NCI-H510A (cell line): ENCODE measurements at regions not wholly inside any gene's neighbourhood (a gene's known extent, or its start where the extent isn't known, plus 50 kb on each side); places are given as distances from the start of the nearest gene placed in this dataset.

Source experiments
- DNase-seq: peaks from one replicate; lab custom pipeline; 2025; lab: John Stamatoyannopoulos, UW

DNA sequence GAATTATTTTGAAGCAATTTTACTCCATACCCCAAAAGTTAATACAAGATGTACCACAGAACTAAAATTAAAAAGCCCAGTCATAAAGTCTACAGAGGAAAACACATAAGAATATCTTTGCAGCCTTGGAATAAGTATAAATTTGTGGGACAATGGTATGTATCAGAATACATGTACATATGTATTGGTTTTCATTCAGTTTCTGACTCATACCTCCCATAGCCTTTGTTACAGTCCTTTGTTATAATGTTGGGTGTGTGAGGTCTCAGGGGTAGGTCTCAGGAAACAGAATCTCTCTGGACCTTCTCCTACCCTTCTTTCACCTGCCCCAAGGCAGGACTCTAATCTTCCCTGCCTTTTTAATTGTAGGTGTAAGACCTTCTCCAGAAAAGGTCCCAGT is 1370.7 kb upstream of the CDH2 start:
- DNase-seq, result no peak

GRCh38 chr18:29540548-29540947 is 1363.6 kb upstream of the CDH2 start:
- no peak for DNase-seq

DNA sequence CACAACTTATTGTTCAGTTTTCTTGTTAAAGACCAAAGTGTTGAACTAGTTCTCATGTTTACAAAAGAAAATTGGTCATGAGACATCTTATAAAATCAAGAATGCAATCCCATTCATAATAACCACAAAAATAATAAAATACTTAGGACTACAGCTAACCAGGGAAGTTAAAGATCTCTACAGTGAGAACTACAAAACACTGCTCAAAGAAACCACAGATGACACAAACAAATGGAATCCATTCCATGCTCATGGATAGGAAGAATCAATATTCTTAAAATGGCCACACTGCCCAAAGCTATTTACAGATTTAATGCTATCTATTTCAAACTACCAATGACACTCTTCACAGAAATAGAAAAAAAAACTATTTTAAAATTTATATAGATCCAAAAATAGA is 1354.8 kb upstream of the CDH2 start:
- no peak for DNase-seq

DNA sequence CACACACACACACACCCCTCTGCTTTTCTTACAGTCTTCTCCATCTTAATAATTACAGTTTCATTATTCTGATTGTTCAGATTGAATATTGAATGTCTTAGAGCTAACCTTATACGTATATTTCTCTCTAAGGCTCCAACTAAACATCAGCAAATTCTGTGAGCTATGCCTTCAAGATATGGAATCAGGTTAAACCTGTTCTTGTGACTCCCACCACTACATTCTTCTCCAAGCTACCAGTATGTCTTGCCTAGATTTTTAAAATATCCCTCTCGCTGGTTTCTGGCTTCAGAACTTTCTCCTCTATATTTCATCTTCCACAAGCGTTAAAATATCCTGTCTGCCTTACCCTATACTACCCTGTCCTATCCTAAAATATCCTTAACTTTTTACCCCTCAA is 1346.4 kb upstream of the CDH2 start:
- DNase-seq, result no peak

GRCh38 chr18:29512761-29513160 is 1335.8 kb upstream of the CDH2 start:
- DNase-seq, result no peak

DNA sequence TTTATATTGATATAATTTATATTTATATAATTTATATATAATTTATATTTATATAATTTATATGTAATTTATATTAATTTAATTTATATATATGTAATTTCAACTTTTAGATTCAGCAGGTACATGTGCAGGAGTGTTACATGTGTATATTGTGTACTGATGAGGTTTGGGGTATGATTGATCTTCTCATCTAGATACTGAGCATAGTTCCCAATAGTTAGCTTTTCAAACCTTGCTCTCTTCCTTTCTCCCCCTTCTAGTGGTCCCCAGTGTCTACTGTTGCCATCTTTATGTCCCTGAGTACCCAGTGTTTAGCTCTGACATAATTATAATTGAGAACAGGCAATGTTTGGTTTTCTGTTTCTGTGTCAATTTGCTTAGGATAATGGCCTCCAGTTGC is 1335.3 kb upstream of the CDH2 start:
- no peak for DNase-seq

GRCh38 chr18:29501952-29502351 is 1325.0 kb upstream of the CDH2 start:
- DNase-seq, result no peak

DNA sequence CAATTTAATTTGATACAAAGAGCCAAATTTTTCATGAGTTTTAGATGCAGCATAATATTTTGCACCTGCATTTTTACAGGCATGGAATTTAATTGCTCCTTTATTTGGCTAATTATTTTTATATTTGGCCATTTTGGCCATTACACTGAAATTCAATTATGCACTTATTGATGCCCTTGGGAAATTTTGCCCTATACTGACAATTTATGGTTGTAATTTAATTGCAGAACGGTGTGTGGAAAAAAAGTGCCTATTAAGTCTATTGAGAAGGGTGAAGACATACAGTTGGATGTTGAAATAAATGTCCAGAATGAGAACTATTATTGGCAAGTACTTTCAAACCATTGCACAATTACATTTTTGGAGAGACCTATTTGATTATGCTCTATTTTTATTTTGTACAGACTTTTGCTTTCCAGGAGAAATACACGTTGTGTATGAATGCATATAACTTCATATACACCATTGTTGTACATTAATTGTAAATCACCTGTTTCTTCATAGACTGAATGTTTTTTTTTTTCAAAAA is 1319.3 kb upstream of the CDH2 start:
- DNase-seq, result no peak

GRCh38 chr18:29494371-29494770 is 1317.4 kb upstream of the CDH2 start:
- no peak for DNase-seq

DNA sequence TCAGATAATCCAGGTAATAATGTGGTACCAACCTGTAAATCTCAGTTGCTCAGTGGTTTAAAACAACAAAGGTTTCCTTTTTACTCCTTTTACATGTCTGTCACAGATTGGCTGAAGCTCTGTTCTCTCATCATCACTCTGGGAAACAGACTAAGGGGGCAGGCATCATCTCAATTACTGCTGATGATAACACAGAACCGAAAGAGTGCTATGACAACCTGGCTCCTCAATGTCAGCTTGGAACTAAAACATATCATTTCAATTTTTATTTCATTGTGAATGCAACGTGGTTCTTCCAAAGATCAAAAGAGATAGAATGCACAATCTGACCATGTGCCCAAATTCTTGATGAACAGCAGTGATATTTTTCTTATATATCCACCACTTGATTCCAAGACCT is 1315.0 kb upstream of the CDH2 start:
- DNase-seq, result no peak

- no peak for DNase-seq
Observed at GRCh38 chr18:29488617-29489016, 1311.7 kb upstream of the CDH2 start.

DNA sequence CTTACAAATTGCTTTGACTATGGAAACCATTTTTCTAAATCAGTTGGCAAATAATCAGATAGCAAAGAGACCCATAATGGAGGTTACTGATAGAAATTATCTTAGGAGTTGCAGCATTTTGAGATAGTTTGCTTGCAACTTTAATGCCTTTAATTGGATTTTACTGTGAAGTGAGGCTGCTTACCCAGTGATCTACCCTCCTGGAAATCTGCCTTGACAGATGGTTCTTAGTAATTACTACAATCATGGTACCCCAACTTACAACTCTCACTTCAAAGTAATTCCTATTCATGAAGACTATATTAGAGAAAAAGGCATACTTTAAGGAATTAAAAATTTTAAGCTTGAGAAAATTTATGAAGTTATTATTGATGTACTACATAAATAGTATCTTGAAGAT is 1288.6 kb upstream of the CDH2 start:
- DNase-seq, result no peak

- no peak for DNase-seq
Observed at GRCh38 chr18:29459972-29460371, 1283.0 kb upstream of the CDH2 start.

GRCh38 chr18:29457316-29457889 is 1280.5 kb upstream of the CDH2 start:
- DNase-seq, result no peak

- DNase-seq, result no peak
Observed at GRCh38 chr18:29449424-29449823, 1272.5 kb upstream of the CDH2 start.

DNA sequence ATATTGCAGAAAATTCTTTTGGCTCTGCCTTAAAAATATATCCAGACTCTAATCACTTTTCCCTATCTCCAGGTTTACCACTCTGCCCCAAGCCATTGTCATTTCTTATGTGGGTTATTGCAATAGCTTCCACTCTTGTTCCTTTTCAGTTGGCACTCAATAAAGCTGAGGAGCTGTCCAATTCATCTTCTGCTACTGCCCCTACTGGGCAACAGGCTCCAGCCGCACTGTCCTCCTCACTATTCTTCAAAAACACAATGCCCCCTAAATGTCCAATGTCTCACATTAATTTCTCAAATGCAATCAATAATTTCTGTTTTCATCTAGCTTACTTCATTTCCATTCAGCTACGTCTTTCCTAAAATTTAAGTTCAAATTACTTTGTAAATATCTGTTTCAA is 1262.5 kb upstream of the CDH2 start:
- no peak for DNase-seq

DNA sequence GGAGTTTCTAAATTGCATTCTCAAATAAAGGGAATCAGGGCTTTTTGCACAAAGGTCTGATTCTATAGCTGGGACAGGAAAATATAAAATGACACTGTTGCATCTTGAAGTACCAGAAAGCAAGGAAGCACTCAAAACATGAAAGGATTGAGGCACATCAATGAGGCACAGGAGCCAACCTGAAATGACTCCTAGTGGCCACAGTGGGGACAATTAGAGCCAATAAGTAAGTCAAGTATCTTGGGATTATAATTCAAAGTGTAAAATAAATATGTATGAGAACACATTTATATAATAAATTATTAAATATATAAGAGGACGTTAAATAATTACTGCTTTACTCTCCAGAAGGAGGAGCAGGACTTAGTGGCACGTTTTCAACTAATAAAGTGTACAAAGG is 1259.5 kb upstream of the CDH2 start:
- no peak for DNase-seq

DNA sequence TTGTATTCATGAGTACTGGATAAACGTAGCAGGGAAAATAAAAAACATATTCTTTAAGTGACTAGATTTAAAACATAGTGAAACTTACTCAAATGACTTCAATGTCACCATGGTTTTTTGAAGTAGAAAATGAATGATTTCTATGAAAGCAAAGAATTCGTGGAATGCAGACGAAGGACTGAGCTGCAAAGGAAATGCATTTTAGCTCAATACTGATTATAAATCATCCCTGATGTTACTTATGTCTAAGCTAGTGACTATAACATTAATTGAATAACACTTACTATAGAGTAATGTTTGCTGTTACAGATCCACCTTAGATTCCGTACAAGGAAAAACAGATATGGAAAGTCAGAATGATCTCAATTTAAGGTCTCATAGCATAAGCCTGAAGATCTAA is 1257.7 kb upstream of the CDH2 start:
- no peak for DNase-seq

- no peak for DNase-seq
Observed at GRCh38 chr18:29430416-29430815, 1253.5 kb upstream of the CDH2 start.

GRCh38 chr18:29418136-29418535 is 1241.2 kb upstream of the CDH2 start:
- DNase-seq, result no peak

DNA sequence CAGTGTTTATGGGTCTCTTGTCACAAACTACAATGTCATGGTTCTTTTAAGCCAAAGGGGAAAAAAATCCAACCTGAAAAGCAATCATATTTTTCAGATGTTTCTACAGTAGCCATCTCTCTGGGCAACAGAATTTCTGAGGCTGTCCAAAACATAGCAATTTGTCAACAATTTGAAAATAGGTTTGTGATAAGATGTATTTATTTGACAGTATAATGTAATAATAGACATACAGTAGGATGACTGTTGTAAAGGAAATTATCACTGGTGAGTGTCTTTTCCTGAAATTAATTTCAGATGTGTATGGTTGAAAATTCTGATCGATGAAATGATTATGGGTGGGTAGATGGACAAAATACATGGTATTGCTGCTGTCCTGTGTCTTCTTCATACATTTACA is 1230.1 kb upstream of the CDH2 start:
- DNase-seq, result no peak

- DNase-seq, result no peak
Observed at GRCh38 chr18:29397536-29397935, 1220.6 kb upstream of the CDH2 start.

DNA sequence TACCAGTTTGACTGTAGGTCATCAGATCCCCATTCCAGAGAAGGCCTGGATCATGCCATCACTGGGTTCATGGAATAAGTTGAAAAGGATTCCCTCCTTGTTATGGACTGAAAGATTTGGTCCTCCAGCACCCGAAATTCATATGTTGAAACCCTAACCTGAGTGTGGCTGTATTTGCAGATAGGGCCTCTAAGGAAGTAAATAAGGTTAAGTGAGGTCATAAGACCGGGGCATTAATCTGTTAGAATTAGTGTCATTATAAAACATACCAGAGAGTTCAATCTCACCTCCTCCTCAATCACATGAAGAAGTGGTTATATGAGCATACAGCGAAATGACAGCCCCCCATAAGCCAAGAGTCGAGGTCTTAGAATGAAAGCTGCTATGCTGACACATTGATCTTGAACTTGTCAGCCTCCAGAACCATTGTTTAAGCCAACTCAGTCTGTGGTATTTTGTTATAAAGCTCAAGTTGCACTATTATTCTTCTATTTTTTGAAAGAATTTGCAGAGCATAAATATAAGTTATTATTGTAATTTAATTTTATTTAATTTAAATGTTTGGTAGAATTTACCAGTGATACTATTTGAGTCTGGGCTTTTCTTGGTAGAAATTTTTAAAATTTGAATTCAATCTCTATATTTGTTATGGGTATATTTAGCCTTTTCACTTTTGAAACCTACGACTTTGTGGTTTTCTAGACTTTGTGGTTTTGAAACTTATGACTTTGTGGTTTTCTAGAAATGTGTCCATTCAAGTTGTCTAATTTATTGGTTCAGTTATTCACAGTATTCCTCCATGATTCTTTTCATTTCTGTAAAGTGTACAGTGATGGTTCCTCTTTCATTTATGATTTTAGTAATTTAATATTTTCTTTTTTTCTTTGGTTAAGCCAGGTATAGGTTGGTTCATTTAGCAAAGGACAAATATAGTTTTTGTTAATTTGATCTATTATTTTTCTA is 1206.7 kb upstream of the CDH2 start:
- no peak for DNase-seq
